ENCODE measurements at regions not wholly inside any gene's neighbourhood (a gene's known extent, or its start where the extent isn't known, plus 50 kb on each side); places are given as distances from the start of the nearest gene placed in this dataset.

GRCh38 chr17:33987162-33987561, 267.9 kb upstream of the CCL2 start:
- Histone ChIP-seq H3K4me3 (replicated peaks in 1 of 3; ENCODE audit: insufficient read depth in 1 of 3, low read depth in 2 of 3, low read length in 3 of 3) (no peak overlapping the region), H3K27ac (ENCODE audit: extremely low read length, insufficient read depth, low read length) (no peak overlapping the region), H3K4me1 (ENCODE audit: insufficient read depth, low read length) (no peaks in the 10 kb centered on the region), H3K9me3 (ENCODE audit: low read length) (peaks cover 25% of the 10 kb centered on the region), H3K79me2 (ENCODE audit: insufficient read depth, low read length) (no peaks in the 10 kb centered on the region), H2AFZ (ENCODE audit: low read length) (no peak overlapping the region), H3K9ac (ENCODE audit: insufficient read depth, low read depth, low read length) (no peak overlapping the region), H4K20me1 (ENCODE audit: insufficient read depth, low read length) (no peaks in the 10 kb centered on the region), H3K36me3 (replicated peaks in 1 of 2; ENCODE audit: control insufficient read depth in 1 of 2, insufficient read depth in 2 of 2, low read length in 2 of 2) (no peaks in the 10 kb centered on the region), H3K27me3 (ENCODE audit: control insufficient read depth in 1 of 2, insufficient read depth in 2 of 2, low read length in 2 of 2) (no peaks in the 10 kb centered on the region), H3K4me2 (ENCODE audit: low read depth, low read length) (no peak overlapping the region)
- 0% methylated on average over 2 of the region's 2 CpGs for WGBS (ENCODE audit: low lambda C conversion rate)
- no TSS peak for BruUV-seq (replicated peaks)
- CTCF ChIA-PET (ENCODE audit: low intra/inter-chr PET ratio, low total read pairs) = no interaction called here
- POLR2A ChIA-PET = no interaction called here
- no peak for DNase-seq (ENCODE audit: low spot score)
- no peak for ATAC-seq
- no peak for FAIRE-seq
- in situ Hi-C loops (cut with HindIII; ENCODE audit: extremely low pct_ligation_motif_present, low pct_unique_long_range_greater_than_20kb) (no loop called here), intact Hi-C loops (cut with micrococcal nuclease; ENCODE audit: unreplicated experiment) (no loop called here)
- TF ChIP-seq THAP8 (CRISPR knock-in tag; IDR thresholded peaks at IDR 0.05; ENCODE audit: borderline replicate concordance) (no peak), ZNF660 (CRISPR knock-in tag; IDR thresholded peaks at IDR 0.05; ENCODE audit: borderline replicate concordance, low read depth) (no peak), NR2C2 (CRISPR knock-in tag; IDR thresholded peaks at IDR 0.05; ENCODE audit: borderline replicate concordance) (no peak), SRSF4 (IDR thresholded peaks at IDR 0.05; ENCODE audit: low read depth, low read length, poor library complexity, severe bottlenecking) (no peak), ZNF10 (CRISPR knock-in tag; IDR thresholded peaks at IDR 0.05; ENCODE audit: borderline replicate concordance, low read depth) (no peak), SOX13 (IDR thresholded peaks at IDR 0.05) (no peak), SOX13 (CRISPR knock-in tag; conservative IDR thresholded peaks at IDR 0.05 in 1 of 2, IDR thresholded peaks at IDR 0.05 in 1 of 2) (no peak), ZNF570 (CRISPR knock-in tag; IDR thresholded peaks at IDR 0.05; ENCODE audit: borderline replicate concordance) (no peak), MAF1 (CRISPR knock-in tag; IDR thresholded peaks at IDR 0.05; ENCODE audit: borderline replicate concordance) (no peak), THYN1 (CRISPR knock-in tag; IDR thresholded peaks at IDR 0.05; ENCODE audit: borderline replicate concordance, low read depth) (no peak), ZNF251 (CRISPR knock-in tag; IDR thresholded peaks at IDR 0.05) (no peak), NFYC (CRISPR knock-in tag; IDR thresholded peaks at IDR 0.05) (no peak), ZNF646 (CRISPR knock-in tag; IDR thresholded peaks at IDR 0.05) (no peak)

Data from HepG2 (cell line).